NT2/D1 (cell line): ENCODE measurements at regions not wholly inside any gene's neighbourhood (a gene's known extent, or its start where the extent isn't known, plus 50 kb on each side); places are given as distances from the start of the nearest gene placed in this dataset.

ENCODE experiments used
- YY1 ChIP-seq: IDR thresholded peaks from 2 replicates; pipeline ENCODE4 v1.6.1; 2011; ENCODE audit not compliant: insufficient read length, insufficient read depth
- ZNF274 ChIP-seq: IDR thresholded peaks from 2 replicates; pipeline ENCODE4 v1.6.1; 2011; ENCODE audit warnings: mild to moderate bottlenecking, low read depth, low read length

DNA sequence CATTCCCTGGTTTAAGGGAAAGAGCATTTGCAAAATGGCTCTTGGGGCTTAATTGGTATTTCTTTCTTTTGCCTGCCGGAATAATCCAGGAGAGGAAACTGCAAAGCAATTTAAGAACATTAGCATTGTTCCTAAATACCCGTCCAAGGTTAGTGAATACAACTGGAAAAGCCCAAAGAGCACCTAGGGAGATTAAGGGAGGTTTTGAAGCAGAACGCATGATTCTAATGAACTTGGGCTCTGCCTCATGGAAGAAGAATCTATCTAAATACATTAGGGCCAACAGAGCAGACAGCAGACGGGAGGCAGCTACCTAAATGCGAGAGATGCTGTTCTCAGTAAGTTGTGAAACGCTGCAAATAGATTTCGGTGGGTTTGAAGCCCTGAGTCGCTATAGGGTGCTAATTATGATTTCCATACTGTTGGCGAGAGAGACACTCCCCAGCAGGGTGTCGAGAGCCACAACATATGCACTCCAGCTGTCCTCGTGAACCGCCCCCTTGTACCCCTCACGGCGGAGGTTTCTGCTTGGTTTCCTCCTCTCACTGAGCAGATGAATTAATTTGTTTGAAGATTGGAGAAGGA lies 326.7 kb upstream of the CAMK1G start:
- TF ChIP-seq ZNF274 (no peak), YY1 (no peak)
